K562 (cell line): ENCODE measurements at regions not wholly inside any gene's neighbourhood (a gene's known extent, or its start where the extent isn't known, plus 50 kb on each side); places are given as distances from the start of the nearest gene placed in this dataset.

Experiments
- ATAC-seq: fragments of 200-7000 bp; cut with Tn5 transposase; 3 replicates; pipeline ENCODE4 v1.9.1; 2020; ENCODE audit warnings: moderate library complexity
- BruUV-seq: library from RNA; stranded (reverse); fragments of 400-500 nt; replicated peaks from 2 replicates; lab custom pipeline; 2021; lab: Mats Ljungman, UMichigan
- CTCF ChIA-PET: fragments of 300-600 bp; formaldehyde crosslinking; extraction: SDS; loops from one replicate; lab custom pipeline; 2021; ENCODE audit warnings: low intra/inter-chr PET ratio; lab: Yijun Ruan, JAX
- POLR2A ChIA-PET: fragments of 300-600, 350-650 bp; sonication (Branson Sonifier 250); formaldehyde crosslinking; extraction: SDS; loops from one replicate; lab custom pipeline; 2021; ENCODE audit warnings: antibody characterized with exemption, inconsistent platforms; lab: Yijun Ruan, JAX
- DNase-seq, 4 experiments: peaks; one replicate each; pipeline versions ENCODE4 v3.0.0 to v3.0.0-alpha.2; 2011 to 2018; ENCODE audit warnings: low spot score in 3 of 4, mixed read lengths in 3 of 4; ENCODE audit errors: extremely low read depth in 1 of 4
- FAIRE-seq: peaks from 2 replicates; lab custom pipeline; 2011; peaks lifted over from hg19 to GRCh38; lab: Jason Lieb, UNC
- H2AFZ ChIP-seq: 2 replicates; pipeline ENCODE4 v1.6.0; 2011; ENCODE audit warnings: low read depth, low read length, control low read depth, inconsistent platforms
- H3K27ac ChIP-seq: fragments of 200-600 bp; 3 replicates; pipeline ENCODE4 v1.8.0; 2011; ENCODE audit warnings: low read depth, mild to moderate bottlenecking, control low read depth, inconsistent platforms, low read length, moderate library complexity, mixed read lengths; ENCODE audit errors: extremely low read depth
- H3K27me3 ChIP-seq, 2 experiments: fragments of 300-600 bp in 1 of 2; 2 replicates in 1 of 2; 3 replicates in 1 of 2; pipeline versions ENCODE4 v1.6.0 to v1.8.0; 2011; ENCODE audit warnings: inconsistent platforms in 2 of 2, low read length in 2 of 2, mild to moderate bottlenecking in 1 of 2, mixed read lengths in 1 of 2, moderate library complexity in 1 of 2; ENCODE audit not compliant: control insufficient read depth in 2 of 2, insufficient read depth in 2 of 2
- H3K36me3 ChIP-seq: fragments of 300-600 bp; 3 replicates; pipeline ENCODE4 v1.8.0; 2011; ENCODE audit warnings: mild to moderate bottlenecking, low read length, inconsistent platforms; ENCODE audit not compliant: control insufficient read depth, insufficient read depth
- H3K4me1 ChIP-seq, 2 experiments: fragments of 200-600 bp in 1 of 2; replicated peaks in 1 of 2; 2 replicates in 1 of 2; 3 replicates in 1 of 2; pipeline versions ENCODE4 v1.5.1 to v1.8.0; 2011; ENCODE audit warnings: inconsistent platforms in 2 of 2, low read length in 2 of 2, mild to moderate bottlenecking in 1 of 2, mixed read lengths in 1 of 2, moderate library complexity in 1 of 2; ENCODE audit not compliant: control insufficient read depth in 2 of 2, insufficient read depth in 2 of 2
- H3K4me2 ChIP-seq: 2 replicates; pipeline ENCODE4 v1.6.1; 2011; ENCODE audit warnings: low read length, control low read depth, inconsistent platforms, mixed read lengths; ENCODE audit not compliant: insufficient read depth
- H3K4me3 ChIP-seq: fragments of 200-600 bp; sonication (generic), shearing (Covaris generic); 2 replicates; pipeline ENCODE4 v1.5.1; 2016; ENCODE audit warnings: control low read depth, inconsistent platforms
- H3K79me2 ChIP-seq: fragments of 200-600 bp; 3 replicates; pipeline ENCODE4 v1.8.0; 2011; ENCODE audit warnings: low read length, inconsistent platforms; ENCODE audit not compliant: control insufficient read depth, insufficient read depth
- H3K9ac ChIP-seq, 2 experiments: 2 replicates each; pipeline versions ENCODE4 v1.6.0 to v1.6.1; 2011; ENCODE audit warnings: low read depth in 2 of 2, low read length in 2 of 2, control low read depth in 1 of 2, inconsistent platforms in 1 of 2, mild to moderate bottlenecking in 1 of 2, mixed read lengths in 1 of 2; ENCODE audit not compliant: insufficient read depth in 1 of 2
- H3K9me1 ChIP-seq: one replicate; pipeline ENCODE4 v1.6.0; 2011; ENCODE audit warnings: inconsistent platforms, mild to moderate bottlenecking, low read length, moderate library complexity; ENCODE audit not compliant: control insufficient read depth, insufficient read depth
- H3K9me3 ChIP-seq: replicated peaks from 2 replicates; pipeline ENCODE4 v1.5.1; 2011; ENCODE audit warnings: low read depth, low read length, inconsistent platforms; ENCODE audit not compliant: control insufficient read depth, insufficient read depth
- H4K20me1 ChIP-seq: replicated peaks from 2 replicates; pipeline ENCODE4 v1.6.1; 2011; ENCODE audit warnings: low read length, inconsistent platforms, mixed read lengths; ENCODE audit not compliant: control insufficient read depth, insufficient read depth
- DACH1 ChIP-seq: fragments of 450-650 bp; IDR thresholded peaks from 2 replicates; pipeline ENCODE4 v1.6.1; 2018; ENCODE audit not compliant: partially characterized antibody
- EGR1 ChIP-seq: fragments of 450-650 bp; conservative IDR thresholded peaks from 2 replicates; pipeline ENCODE4 v1.6.1; 2017; ENCODE audit warnings: mild to moderate bottlenecking
- EHMT2 ChIP-seq: fragments of 450-650 bp; IDR thresholded peaks from 2 replicates; pipeline ENCODE4 v1.6.1; 2018; ENCODE audit warnings: antibody characterized with exemption
- ETV1 ChIP-seq: fragments of 450-650 bp; conservative IDR thresholded peaks from 2 replicates; pipeline ENCODE4 v1.6.1; 2016; ENCODE audit warnings: missing genetic modification characterization, control low read depth, low read depth, missing compliant biosample characterization
- FOXK1 ChIP-seq: sonication (generic); formaldehyde crosslinking; IDR thresholded peaks from 2 replicates; pipeline ENCODE4 v1.8.0; 2022; ENCODE audit warnings: missing genetic modification reagents, mild to moderate bottlenecking, borderline replicate concordance
- NR1H2 ChIP-seq: sonication (generic); formaldehyde crosslinking; IDR thresholded peaks from 2 replicates; pipeline ENCODE4 v1.4.0; 2020; ENCODE audit warnings: mild to moderate bottlenecking, missing genetic modification reagents
- POLR2B ChIP-seq: fragments of 450-650 bp; IDR thresholded peaks from 2 replicates; pipeline ENCODE4 v1.6.1; 2018; ENCODE audit warnings: low read depth; ENCODE audit not compliant: partially characterized antibody
- RBBP5 ChIP-seq: fragments of 200-600 bp; sonication (generic); IDR thresholded peaks from 2 replicates; pipeline ENCODE4 v1.6.1; 2012; ENCODE audit warnings: borderline replicate concordance, mild to moderate bottlenecking, low read length, control low read depth, inconsistent platforms; ENCODE audit not compliant: insufficient read depth, poor library complexity, severe bottlenecking
- TOE1 ChIP-seq, 2 experiments: fragments of 450-650 bp in 1 of 2; sonication (generic) in 1 of 2; formaldehyde crosslinking in 1 of 2; IDR thresholded peaks; 2 replicates each; pipeline versions ENCODE4 v1.7.1 to v1.8.0; 2016 to 2022; ENCODE audit warnings: borderline replicate concordance in 2 of 2, mild to moderate bottlenecking in 2 of 2, antibody characterized with exemption in 1 of 2, inconsistent platforms in 1 of 2, low read depth in 1 of 2, missing genetic modification reagents in 1 of 2, moderate library complexity in 1 of 2
- ZNF24 ChIP-seq: fragments of 450-650 bp; IDR thresholded peaks from 2 replicates; pipeline ENCODE4 v1.6.1; 2016
- ZNF263 ChIP-seq: sonication (generic); formaldehyde crosslinking; IDR thresholded peaks from 2 replicates; pipeline ENCODE4 v1.8.0; 2022; ENCODE audit warnings: mild to moderate bottlenecking, missing genetic modification reagents, borderline replicate concordance
- ZNF780A ChIP-seq: fragments of 250-450 bp; sonication (Bioruptor Pico); IDR thresholded peaks from 2 replicates; pipeline ENCODE4 v1.5.0; 2021; ENCODE audit warnings: mild to moderate bottlenecking
- WGBS: fragments of 100-300 bp; shearing (Covaris generic); methylation state at CpG from one replicate; pipeline ENCODE4 v1.1.6; 2016; ENCODE audit warnings: low coverage, mixed read lengths; ENCODE audit not compliant: insufficient coverage; ENCODE audit errors: missing lambda C conversion rate; 5-methylcytosine and 5-hydroxymethylcytosine counted together
- in situ Hi-C: fragments of 300-500 bp; cut with MboI; formaldehyde crosslinking; loops from 4 replicates; pipeline ENCODE4 v1.15.0; 2018; ENCODE audit warnings: inconsistent platforms, mixed read lengths
- intact Hi-C: fragments of 100-400 bp; cut with micrococcal nuclease; formaldehyde crosslinking; loops from 2 replicates; pipeline ENCODE4 v1.14.2; 2022
- TF ChIP-seq, protein P1 (sequence below): fragments of 450-650 bp; IDR thresholded peaks from 2 replicates; pipeline ENCODE4 v1.6.1; 2017; ENCODE audit warnings: mild to moderate bottlenecking, moderate library complexity
- TF ChIP-seq, protein P2 (sequence below): sonication (generic); formaldehyde crosslinking; IDR thresholded peaks from 2 replicates; pipeline ENCODE4 v1.4.0; 2020; ENCODE audit warnings: mild to moderate bottlenecking, missing genetic modification reagents

DNA sequence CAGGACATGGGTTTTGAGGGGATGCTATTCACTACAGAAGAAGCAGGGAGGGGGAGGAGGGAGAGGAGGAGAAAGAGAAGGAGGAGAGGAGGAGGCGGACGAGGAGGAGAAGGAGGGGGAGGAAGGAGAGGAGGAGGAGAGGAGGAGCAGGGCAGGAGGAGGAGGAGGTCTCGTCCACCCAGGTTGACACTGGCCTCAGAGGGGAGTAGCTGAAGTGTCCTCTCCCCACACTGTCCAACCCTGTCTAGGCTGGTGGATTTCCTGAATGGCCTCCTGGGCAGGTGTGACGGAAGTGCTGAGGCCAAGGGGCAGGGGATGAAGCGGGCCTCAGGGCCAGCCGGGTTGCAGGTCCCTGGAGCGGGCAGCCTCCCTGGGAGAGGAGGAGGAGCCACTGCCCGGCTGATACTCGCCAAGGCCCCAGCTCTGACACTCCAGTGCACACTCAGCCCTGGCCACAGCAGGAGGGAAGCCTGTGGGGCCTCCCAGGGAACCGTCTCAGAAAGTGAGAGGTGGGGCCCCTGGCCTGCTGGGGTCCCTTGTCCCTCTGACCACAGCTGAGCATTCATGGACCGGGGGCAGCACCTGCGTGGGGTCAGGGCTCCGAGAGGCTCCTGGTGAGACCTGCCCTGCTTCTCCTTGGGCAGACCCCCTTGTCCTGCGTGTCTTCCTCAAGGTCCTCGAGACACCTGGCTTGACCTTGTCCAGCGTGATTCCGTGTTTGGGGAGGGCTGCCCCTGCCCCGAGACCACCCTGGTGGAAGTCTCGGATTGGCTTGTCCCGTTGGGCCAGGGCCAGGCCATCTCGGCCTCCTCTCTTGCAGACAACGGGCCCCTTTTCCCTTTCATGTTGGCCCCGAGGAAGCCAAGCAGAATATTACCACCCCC, 200.6 kb upstream of the CIBAR2 start (continued):
- TF ChIP-seq, protein P1, sequence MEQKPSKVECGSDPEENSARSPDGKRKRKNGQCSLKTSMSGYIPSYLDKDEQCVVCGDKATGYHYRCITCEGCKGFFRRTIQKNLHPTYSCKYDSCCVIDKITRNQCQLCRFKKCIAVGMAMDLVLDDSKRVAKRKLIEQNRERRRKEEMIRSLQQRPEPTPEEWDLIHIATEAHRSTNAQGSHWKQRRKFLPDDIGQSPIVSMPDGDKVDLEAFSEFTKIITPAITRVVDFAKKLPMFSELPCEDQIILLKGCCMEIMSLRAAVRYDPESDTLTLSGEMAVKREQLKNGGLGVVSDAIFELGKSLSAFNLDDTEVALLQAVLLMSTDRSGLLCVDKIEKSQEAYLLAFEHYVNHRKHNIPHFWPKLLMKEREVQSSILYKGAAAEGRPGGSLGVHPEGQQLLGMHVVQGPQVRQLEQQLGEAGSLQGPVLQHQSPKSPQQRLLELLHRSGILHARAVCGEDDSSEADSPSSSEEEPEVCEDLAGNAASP = no peak
- TF ChIP-seq ZNF263 (CRISPR knock-in tag) = peak; percentile 94
- TF ChIP-seq EGR1 = peak; percentile 62
- TF ChIP-seq ZNF780A (CRISPR knock-in tag) = no peak
- peak; percentile 19 for TF ChIP-seq RBBP5
- TF ChIP-seq, all 486 proteins: peak for 8

DNA sequence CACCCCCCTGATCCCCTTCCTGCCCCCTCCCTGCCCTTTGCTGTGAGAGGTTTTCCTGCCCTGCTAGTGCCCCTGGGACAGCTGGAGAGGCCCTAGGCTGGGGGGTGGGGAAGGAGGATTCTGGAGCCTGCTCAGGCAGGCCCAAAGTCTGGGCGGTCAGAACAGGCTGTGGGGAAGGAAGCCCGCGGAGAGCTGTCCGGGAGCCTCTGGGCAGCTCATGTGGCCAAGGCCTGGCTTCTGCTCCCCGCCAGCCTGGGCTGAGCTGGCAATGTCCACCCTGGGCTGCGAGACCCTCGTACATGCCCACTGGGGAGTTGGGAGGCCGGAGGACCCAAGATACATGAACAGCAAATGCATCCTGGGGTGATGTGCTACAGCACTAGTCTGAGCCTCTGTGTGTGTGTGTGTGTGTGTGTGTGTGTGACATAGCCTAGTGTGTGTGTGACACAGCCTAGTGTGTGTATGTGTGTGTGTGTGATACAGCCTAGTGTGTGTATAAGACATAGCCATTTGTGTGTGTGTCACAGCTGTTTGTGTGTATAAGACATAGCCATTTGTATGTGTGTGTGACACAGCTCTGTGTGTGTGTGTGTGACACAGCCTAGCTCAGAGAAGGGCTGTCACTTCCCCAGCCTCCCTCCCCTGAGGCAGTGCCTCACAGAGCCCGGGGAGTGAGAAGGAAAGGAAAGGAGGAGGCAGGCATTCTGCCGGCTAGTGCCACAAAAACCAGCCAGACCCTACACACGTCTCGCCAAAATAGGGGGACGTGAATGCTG, 201.4 kb upstream of the CIBAR2 start:
- H3K27ac ChIP-seq = no peak overlapping the region; the same call in 2 of the 3 replicates
- H3K4me2 ChIP-seq = no peak overlapping the region
- H3K9me1 ChIP-seq = no peaks in the 10 kb centered on the region
- no peaks in the 10 kb centered on the region for H3K27me3 ChIP-seq
- intact Hi-C loops = no loop called here
- no peaks in the 10 kb centered on the region for H3K36me3 ChIP-seq
- peaks cover 40 to 84% of the 10 kb centered on the region in 2 experiments for H3K4me1 ChIP-seq
- 88% methylated on average over 13 of the region's 13 CpGs for WGBS
- no peak for ATAC-seq
- BruUV-seq = no TSS peak
- H4K20me1 ChIP-seq = no peaks in the 10 kb centered on the region; the same call in 1 of the 2 replicates
- FAIRE-seq = peak; percentile 75
- peaks cover 13% of the 10 kb centered on the region; the same call in 2 of the 3 replicates for H3K79me2 ChIP-seq
- no peaks in the 10 kb centered on the region for H3K9me3 ChIP-seq
- in situ Hi-C loops = no loop called here
- H3K9ac ChIP-seq = peak overlapping the region in 1 of 2 experiments; percentile 63; a peak in 2 of 4 replicates
- H3K4me3 ChIP-seq = no peak overlapping the region
- ChIA-PET POLR2A (interaction anchor here (1.1 to 1.4 kb wide), 3 partner anchors 8 to 21 kb away, joined by 3 to 4 read pairs (median 3); no protein-coding TSS in a partner anchor), CTCF (no interaction called here)
- no peak for DNase-seq
- no peak overlapping the region for H2AFZ ChIP-seq
- TF ChIP-seq, protein P2, sequence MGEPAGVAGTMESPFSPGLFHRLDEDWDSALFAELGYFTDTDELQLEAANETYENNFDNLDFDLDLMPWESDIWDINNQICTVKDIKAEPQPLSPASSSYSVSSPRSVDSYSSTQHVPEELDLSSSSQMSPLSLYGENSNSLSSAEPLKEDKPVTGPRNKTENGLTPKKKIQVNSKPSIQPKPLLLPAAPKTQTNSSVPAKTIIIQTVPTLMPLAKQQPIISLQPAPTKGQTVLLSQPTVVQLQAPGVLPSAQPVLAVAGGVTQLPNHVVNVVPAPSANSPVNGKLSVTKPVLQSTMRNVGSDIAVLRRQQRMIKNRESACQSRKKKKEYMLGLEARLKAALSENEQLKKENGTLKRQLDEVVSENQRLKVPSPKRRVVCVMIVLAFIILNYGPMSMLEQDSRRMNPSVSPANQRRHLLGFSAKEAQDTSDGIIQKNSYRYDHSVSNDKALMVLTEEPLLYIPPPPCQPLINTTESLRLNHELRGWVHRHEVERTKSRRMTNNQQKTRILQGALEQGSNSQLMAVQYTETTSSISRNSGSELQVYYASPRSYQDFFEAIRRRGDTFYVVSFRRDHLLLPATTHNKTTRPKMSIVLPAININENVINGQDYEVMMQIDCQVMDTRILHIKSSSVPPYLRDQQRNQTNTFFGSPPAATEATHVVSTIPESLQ (CRISPR knock-in tag) = no peak
- TF ChIP-seq FOXK1 (CRISPR knock-in tag) (no peak), EHMT2 (no peak), ETV1 (tag) (no peak), NR1H2 (CRISPR knock-in tag) (no peak), DACH1 (peak; percentile 14), POLR2B (no peak), ZNF24 (no peak), TOE1 (IDR thresholded peaks at IDR 0.05; ENCODE audit: borderline replicate concordance) (no peak), TOE1 (CRISPR knock-in tag; IDR thresholded peaks at IDR 0.05; ENCODE audit: borderline replicate concordance, low read depth) (no peak)
